ENCODE measurements at regions not wholly inside any gene's neighbourhood (a gene's known extent, or its start where the extent isn't known, plus 50 kb on each side); places are given as distances from the start of the nearest gene placed in this dataset.

GRCh38 chr7:41152179-41152678, 550.7 kb downstream of the INHBA start:
- peaks cover 3% of the 10 kb centered on the region for H3K27me3 Mint-ChIP-seq (ENCODE audit: low read depth)
- H3K9me3 Mint-ChIP-seq = peaks cover 2% of the 10 kb centered on the region
- TF ChIP-seq CTCF (conservative IDR thresholded peaks at IDR 0.05) = no peak
- DNase-seq (ENCODE audit: low read depth, low spot score) = no peak
- H3K4me3 Mint-ChIP-seq = no peak overlapping the region
- peaks cover 4% of the 10 kb centered on the region for H3K4me1 Mint-ChIP-seq
- H3K27ac Mint-ChIP-seq (ENCODE audit: unreplicated experiment) = no peak overlapping the region
- no peaks in the 10 kb centered on the region for H3K36me3 Mint-ChIP-seq (ENCODE audit: low read depth)

- no peaks in the 10 kb centered on the region for H3K4me1 Mint-ChIP-seq
- no peaks in the 10 kb centered on the region for H3K36me3 Mint-ChIP-seq (ENCODE audit: low read depth)
- H3K27me3 Mint-ChIP-seq (ENCODE audit: low read depth) = peaks cover 3% of the 10 kb centered on the region
- no peak for DNase-seq (ENCODE audit: low read depth, low spot score)
- no peak overlapping the region for H3K4me3 Mint-ChIP-seq
- no peak for TF ChIP-seq CTCF (conservative IDR thresholded peaks at IDR 0.05)
- peaks cover 2% of the 10 kb centered on the region for H3K9me3 Mint-ChIP-seq
- H3K27ac Mint-ChIP-seq (ENCODE audit: unreplicated experiment) = no peak overlapping the region
These were observed 553.3 kb downstream of the INHBA start for GRCh38 chr7:41149576-41149975.

- DNase-seq (ENCODE audit: low read depth, low spot score) = no peak
- Mint-ChIP-seq H3K4me3 (no peak overlapping the region), H3K27ac (ENCODE audit: unreplicated experiment) (no peak overlapping the region), H3K27me3 (ENCODE audit: low read depth) (peaks cover 3% of the 10 kb centered on the region), H3K9me3 (peaks cover 2% of the 10 kb centered on the region), H3K4me1 (no peaks in the 10 kb centered on the region), H3K36me3 (ENCODE audit: low read depth) (no peaks in the 10 kb centered on the region)
- TF ChIP-seq CTCF (conservative IDR thresholded peaks at IDR 0.05) = no peak
These were observed 554.4 kb downstream of the INHBA start for GRCh38 chr7:41148521-41148951.

- H3K4me1 Mint-ChIP-seq = no peaks in the 10 kb centered on the region
- H3K36me3 Mint-ChIP-seq (ENCODE audit: low read depth) = no peaks in the 10 kb centered on the region
- H3K9me3 Mint-ChIP-seq = peaks cover 2% of the 10 kb centered on the region
- no peak overlapping the region for H3K27ac Mint-ChIP-seq (ENCODE audit: unreplicated experiment)
- H3K4me3 Mint-ChIP-seq = no peak overlapping the region
- peaks cover 3% of the 10 kb centered on the region for H3K27me3 Mint-ChIP-seq (ENCODE audit: low read depth)
- DNase-seq (ENCODE audit: low read depth, low spot score) = no peak
- TF ChIP-seq CTCF (conservative IDR thresholded peaks at IDR 0.05) = no peak
These were observed 555.0 kb downstream of the INHBA start for GRCh38 chr7:41147606-41148485.

GRCh38 chr7:41146429-41146828, 556.5 kb downstream of the INHBA start:
- Mint-ChIP-seq H3K4me1 (no peaks in the 10 kb centered on the region), H3K36me3 (ENCODE audit: low read depth) (no peaks in the 10 kb centered on the region), H3K27ac (ENCODE audit: unreplicated experiment) (no peak overlapping the region)

More at GRCh38 chr7:41146429-41146828, 556.5 kb downstream of the INHBA start:
- no peak for DNase-seq (ENCODE audit: low read depth, low spot score)
- peaks cover 2% of the 10 kb centered on the region for H3K9me3 Mint-ChIP-seq
- TF ChIP-seq CTCF (conservative IDR thresholded peaks at IDR 0.05) = no peak
- no peaks in the 10 kb centered on the region for H3K27me3 Mint-ChIP-seq (ENCODE audit: low read depth)
- no peak overlapping the region for H3K4me3 Mint-ChIP-seq

All from neural crest cell (in vitro differentiated cells).